ENCODE measurements at regions not wholly inside any gene's neighbourhood (a gene's known extent, or its start where the extent isn't known, plus 50 kb on each side); places are given as distances from the start of the nearest gene placed in this dataset.

GRCh38 chr15:85847031-85847430 lies 52.3 kb upstream of the KLHL25 start:
- DNase-seq, result no peak
- in situ Hi-C loops (cut with MboI; ENCODE audit: low pct_unique_long_range_greater_than_20kb, low sequenced_read_pairs), result no loop called here

GRCh38 chr15:85849946-85850345 lies 55.2 kb upstream of the KLHL25 start:
- in situ Hi-C loops (cut with MboI; ENCODE audit: low pct_unique_long_range_greater_than_20kb, low sequenced_read_pairs), result loop anchor here (25.0 kb wide), 1 partner anchor 887 kb away; no protein-coding TSS in a partner anchor
- DNase-seq, result no peak

- DNase-seq, result no peak
- in situ Hi-C loops (cut with MboI; ENCODE audit: low pct_unique_long_range_greater_than_20kb, low sequenced_read_pairs), result loop anchor here (25.0 kb wide), 1 partner anchor 884 kb away; no protein-coding TSS in a partner anchor
Measured at GRCh38 chr15:85852969-85853368, 58.2 kb upstream of the KLHL25 start.

GRCh38 chr15:85854345-85855097 lies 59.8 kb upstream of the KLHL25 start:
- peak; percentile 83 for DNase-seq
- in situ Hi-C loops (cut with MboI; ENCODE audit: low pct_unique_long_range_greater_than_20kb, low sequenced_read_pairs), result loop anchor here (25.0 kb wide), 1 partner anchor 883 kb away; no protein-coding TSS in a partner anchor

- DNase-seq, result peak; percentile 78
- in situ Hi-C loops (cut with MboI; ENCODE audit: low pct_unique_long_range_greater_than_20kb, low sequenced_read_pairs), result loop anchor here (25.0 kb wide), 1 partner anchor 879 kb away; no protein-coding TSS in a partner anchor
Measured at GRCh38 chr15:85858586-85859375, 64.1 kb upstream of the KLHL25 start.

- no peak for DNase-seq
- in situ Hi-C loops (cut with MboI; ENCODE audit: low pct_unique_long_range_greater_than_20kb, low sequenced_read_pairs), result loop anchor here (25.0 kb wide), 1 partner anchor 878 kb away; no protein-coding TSS in a partner anchor
Measured at GRCh38 chr15:85859671-85860070, 64.9 kb upstream of the KLHL25 start.

- in situ Hi-C loops (cut with MboI; ENCODE audit: low pct_unique_long_range_greater_than_20kb, low sequenced_read_pairs), result loop anchor here (25.0 kb wide), 1 partner anchor 877 kb away; no protein-coding TSS in a partner anchor
Measured at GRCh38 chr15:85860394-85861161, 65.9 kb upstream of the KLHL25 start.

GRCh38 chr15:85865070-85865684 lies 70.5 kb upstream of the KLHL25 start:
- DNase-seq, result peak; percentile 61
- in situ Hi-C loops (cut with MboI; ENCODE audit: low pct_unique_long_range_greater_than_20kb, low sequenced_read_pairs), result loop anchor here (25.0 kb wide), 1 partner anchor 872 kb away; no protein-coding TSS in a partner anchor

More at GRCh38 chr15:85860394-85861161, 65.9 kb upstream of the KLHL25 start:
- DNase-seq, result no peak

- in situ Hi-C loops (cut with MboI; ENCODE audit: low pct_unique_long_range_greater_than_20kb, low sequenced_read_pairs), result loop anchor here (25.0 kb wide), 1 partner anchor 870 kb away; no protein-coding TSS in a partner anchor
- DNase-seq, result no peak
Measured at GRCh38 chr15:85867250-85867649, 72.5 kb upstream of the KLHL25 start.

GRCh38 chr15:85869124-85869523 lies 74.4 kb upstream of the KLHL25 start:
- in situ Hi-C loops (cut with MboI; ENCODE audit: low pct_unique_long_range_greater_than_20kb, low sequenced_read_pairs), result loop anchor here (25.0 kb wide), 1 partner anchor 868 kb away; no protein-coding TSS in a partner anchor
- DNase-seq, result no peak

- in situ Hi-C loops (cut with MboI; ENCODE audit: low pct_unique_long_range_greater_than_20kb, low sequenced_read_pairs), result loop anchor here (25.0 kb wide), 1 partner anchor 867 kb away; no protein-coding TSS in a partner anchor
- DNase-seq, result no peak
Measured at GRCh38 chr15:85870216-85871014, 75.7 kb upstream of the KLHL25 start.

- no peak for DNase-seq
- in situ Hi-C loops (cut with MboI; ENCODE audit: low pct_unique_long_range_greater_than_20kb, low sequenced_read_pairs), result loop anchor here (25.0 kb wide), 1 partner anchor 866 kb away; no protein-coding TSS in a partner anchor
Measured at GRCh38 chr15:85871545-85871944, 76.8 kb upstream of the KLHL25 start.

GRCh38 chr15:85872125-85872524 lies 77.4 kb upstream of the KLHL25 start:
- DNase-seq, result no peak
- in situ Hi-C loops (cut with MboI; ENCODE audit: low pct_unique_long_range_greater_than_20kb, low sequenced_read_pairs), result loop anchor here (25.0 kb wide), 1 partner anchor 865 kb away; no protein-coding TSS in a partner anchor

- in situ Hi-C loops (cut with MboI; ENCODE audit: low pct_unique_long_range_greater_than_20kb, low sequenced_read_pairs), result loop anchor here (25.0 kb wide), 1 partner anchor 863 kb away; no protein-coding TSS in a partner anchor
- DNase-seq, result no peak
Measured at GRCh38 chr15:85874236-85874635, 79.5 kb upstream of the KLHL25 start.

- DNase-seq, result no peak
- in situ Hi-C loops (cut with MboI; ENCODE audit: low pct_unique_long_range_greater_than_20kb, low sequenced_read_pairs), result no loop called here
Measured at GRCh38 chr15:85875756-85876155, 81.0 kb upstream of the KLHL25 start.

GRCh38 chr15:85878828-85879225 lies 84.1 kb upstream of the KLHL25 start:
- DNase-seq, result no peak

GRCh38 chr15:85879334-85880163 lies 84.8 kb upstream of the KLHL25 start:
- in situ Hi-C loops (cut with MboI; ENCODE audit: low pct_unique_long_range_greater_than_20kb, low sequenced_read_pairs), result no loop called here
- no peak for DNase-seq

More at GRCh38 chr15:85878828-85879225, 84.1 kb upstream of the KLHL25 start:
- in situ Hi-C loops (cut with MboI; ENCODE audit: low pct_unique_long_range_greater_than_20kb, low sequenced_read_pairs), result no loop called here
